ENCODE measurements at regions not wholly inside any gene's neighbourhood (a gene's known extent, or its start where the extent isn't known, plus 50 kb on each side); places are given as distances from the start of the nearest gene placed in this dataset.
A peak's percentile ranks its signal among the peaks of the same experiment; 100 is the strongest.

DNA sequence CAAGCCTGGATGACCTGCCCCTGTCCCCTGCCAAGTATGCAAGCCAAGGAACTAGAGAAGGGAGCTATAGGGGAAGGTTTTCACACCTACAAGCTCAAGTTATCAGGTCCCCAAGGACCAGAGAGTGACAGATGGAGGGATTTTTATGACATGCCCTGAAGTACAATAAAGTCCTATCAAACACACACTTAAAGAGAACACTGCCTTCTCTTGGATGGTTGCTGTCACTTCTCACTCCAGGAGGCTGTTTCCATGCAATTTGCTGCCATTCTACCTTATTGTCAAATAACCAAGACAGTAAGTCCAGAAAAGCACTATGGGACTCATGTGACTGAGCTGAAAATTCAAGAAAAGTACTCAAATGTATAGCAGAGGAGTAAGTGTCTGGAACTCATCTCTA is 76.6 kb upstream of the DDX18 start:
- DNase-seq, result no peak

- DNase-seq, result peak; percentile 2
Measured at GRCh38 chr2:117738991-117739839, 75.3 kb upstream of the DDX18 start.

DNA sequence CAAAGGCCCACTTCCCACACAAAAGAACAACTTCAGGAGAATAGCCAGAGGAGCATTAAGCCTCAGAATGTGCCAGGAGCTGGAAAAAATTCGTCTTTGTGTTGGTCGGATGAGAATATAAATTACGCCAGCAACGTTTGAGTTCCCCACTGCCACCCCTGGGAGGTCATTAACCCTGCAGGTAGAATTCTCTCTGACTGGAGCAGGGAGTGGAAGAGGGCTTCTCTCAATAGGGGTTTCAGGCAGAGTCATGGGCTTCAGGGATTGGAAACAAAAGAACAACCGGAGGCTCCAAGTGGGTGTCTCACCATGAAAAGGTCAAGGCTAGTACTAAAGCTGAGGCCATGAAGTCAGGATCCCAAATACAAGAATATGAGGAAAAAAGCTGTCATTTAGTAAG is 69.0 kb upstream of the DDX18 start:
- no peak for DNase-seq

- no peak for DNase-seq
Measured at GRCh38 chr2:117755768-117756167, 58.7 kb upstream of the DDX18 start.

DNA sequence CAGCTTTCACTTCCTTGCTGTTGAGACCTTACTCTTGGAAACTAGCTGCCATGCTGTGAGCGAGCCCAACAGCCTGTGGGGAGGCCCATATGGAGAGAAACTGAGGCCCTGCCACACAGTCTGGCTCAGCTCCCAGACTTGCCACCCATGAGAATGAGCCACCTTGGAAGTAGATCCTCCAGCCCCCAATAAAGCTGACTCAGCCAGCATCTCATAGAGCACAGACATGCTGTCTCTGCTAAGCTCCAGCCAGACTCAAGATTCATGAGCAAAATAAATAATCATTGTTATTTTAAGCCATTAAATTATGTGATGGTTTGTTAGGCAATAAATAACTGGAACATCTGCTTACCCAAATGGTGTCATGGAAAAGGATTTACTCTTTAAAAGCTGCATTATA is 53.6 kb upstream of the DDX18 start:
- DNase-seq, result no peak

- DNase-seq, result no peak
Measured at GRCh38 chr2:117762454-117762853, 52.0 kb upstream of the DDX18 start.

DNA sequence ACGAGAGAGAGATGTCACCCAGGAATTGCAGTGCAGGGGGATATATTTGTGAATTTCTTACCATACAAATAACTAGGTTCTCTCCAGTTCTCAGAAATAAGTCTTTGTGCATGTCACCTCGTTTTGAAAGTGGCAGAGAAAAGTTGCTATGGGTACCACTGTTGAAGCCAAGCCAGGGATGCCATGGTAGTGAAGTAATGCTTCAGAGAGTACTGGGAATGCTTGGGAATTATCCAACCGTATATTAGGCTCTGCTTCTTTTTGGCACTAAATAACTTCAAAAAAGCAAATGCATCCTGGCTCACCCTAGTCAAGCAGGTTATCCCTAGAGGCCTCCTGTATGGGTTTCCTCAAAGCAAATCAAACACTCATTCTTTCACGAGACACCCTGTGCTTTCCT is 50.7 kb upstream of the DDX18 start:
- no peak for DNase-seq
